OCI-LY7 (cell line): ENCODE measurements at regions not wholly inside any gene's neighbourhood (a gene's known extent, or its start where the extent isn't known, plus 50 kb on each side); places are given as distances from the start of the nearest gene placed in this dataset.

Source experiments
- EZH2phosphoT487 ChIP-seq: fragments of 200-600 bp; sonication (generic); IDR thresholded peaks from 2 replicates; pipeline ENCODE4 v1.6.1; 2018; ENCODE audit warnings: low read depth, borderline replicate concordance, mild to moderate bottlenecking, mixed run types, antibody characterized with exemption, low read length, moderate library complexity, mixed read lengths
- TF ChIP-seq, protein P1 (sequence below): fragments of 200-600 bp; sonication (generic); conservative IDR thresholded peaks from 2 replicates; pipeline ENCODE4 v1.5.1; 2014; ENCODE audit warnings: mild to moderate bottlenecking, antibody characterized with exemption, low read length, moderate library complexity, mixed read lengths

DNA sequence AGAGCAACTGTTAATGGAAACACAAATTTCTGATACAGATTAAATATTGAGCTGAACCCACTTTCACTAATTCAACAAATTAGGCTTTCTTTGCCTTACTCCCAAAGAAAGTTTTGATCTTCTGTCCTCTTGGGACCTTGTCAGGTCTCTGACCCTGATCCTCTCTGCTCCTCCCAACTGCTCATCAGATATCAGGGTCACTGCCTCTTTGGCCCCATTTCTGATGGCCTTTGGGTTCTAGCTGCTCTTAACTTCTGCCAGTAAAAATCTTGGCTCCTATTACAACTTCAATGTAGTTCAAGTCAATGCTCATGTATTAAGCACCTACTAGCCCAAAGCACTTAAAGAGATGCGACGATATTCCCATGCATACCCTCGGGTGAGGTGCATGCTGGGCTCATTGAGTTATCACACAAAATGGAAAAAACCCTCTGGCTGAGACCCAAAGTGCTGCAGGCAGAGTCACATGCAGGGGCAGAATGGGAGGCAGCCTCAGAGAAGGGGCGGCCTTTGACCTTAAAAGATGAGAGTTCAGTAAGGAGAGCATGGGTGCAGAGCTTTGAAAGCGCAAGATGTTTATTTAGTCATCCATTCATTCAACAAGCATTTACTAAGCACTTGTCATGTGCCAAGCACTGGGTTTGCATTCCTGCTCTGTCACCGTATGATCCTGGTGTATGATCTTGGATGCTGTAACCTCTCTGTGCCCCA is 183.4 kb downstream of the USP12 start:
- TF ChIP-seq, protein P1, sequence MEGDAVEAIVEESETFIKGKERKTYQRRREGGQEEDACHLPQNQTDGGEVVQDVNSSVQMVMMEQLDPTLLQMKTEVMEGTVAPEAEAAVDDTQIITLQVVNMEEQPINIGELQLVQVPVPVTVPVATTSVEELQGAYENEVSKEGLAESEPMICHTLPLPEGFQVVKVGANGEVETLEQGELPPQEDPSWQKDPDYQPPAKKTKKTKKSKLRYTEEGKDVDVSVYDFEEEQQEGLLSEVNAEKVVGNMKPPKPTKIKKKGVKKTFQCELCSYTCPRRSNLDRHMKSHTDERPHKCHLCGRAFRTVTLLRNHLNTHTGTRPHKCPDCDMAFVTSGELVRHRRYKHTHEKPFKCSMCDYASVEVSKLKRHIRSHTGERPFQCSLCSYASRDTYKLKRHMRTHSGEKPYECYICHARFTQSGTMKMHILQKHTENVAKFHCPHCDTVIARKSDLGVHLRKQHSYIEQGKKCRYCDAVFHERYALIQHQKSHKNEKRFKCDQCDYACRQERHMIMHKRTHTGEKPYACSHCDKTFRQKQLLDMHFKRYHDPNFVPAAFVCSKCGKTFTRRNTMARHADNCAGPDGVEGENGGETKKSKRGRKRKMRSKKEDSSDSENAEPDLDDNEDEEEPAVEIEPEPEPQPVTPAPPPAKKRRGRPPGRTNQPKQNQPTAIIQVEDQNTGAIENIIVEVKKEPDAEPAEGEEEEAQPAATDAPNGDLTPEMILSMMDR = no peak
- TF ChIP-seq EZH2phosphoT487 = no peak
